Panc1 (cell line): ENCODE measurements at regions not wholly inside any gene's neighbourhood (a gene's known extent, or its start where the extent isn't known, plus 50 kb on each side); places are given as distances from the start of the nearest gene placed in this dataset.

Experiments
- POLR2AphosphoS5 ChIP-seq: IDR thresholded peaks from 2 replicates; pipeline ENCODE4 v1.6.1; 2012; ENCODE audit warnings: mild to moderate bottlenecking, low read depth, low read length, moderate library complexity
- TF ChIP-seq, protein P1 (sequence below), 2 experiments: IDR thresholded peaks; 2 replicates each; pipeline ENCODE4 v1.6.1; 2011 to 2012; ENCODE audit warnings: low read depth in 2 of 2, control low read depth in 1 of 2, low read length in 1 of 2, mild to moderate bottlenecking in 1 of 2, moderate library complexity in 1 of 2; ENCODE audit not compliant: insufficient read depth in 1 of 2
- TF ChIP-seq, protein P2 (sequence below): fragments of 450-650 bp; IDR thresholded peaks from 2 replicates; pipeline ENCODE4 v1.5.1; 2017; ENCODE audit warnings: mild to moderate bottlenecking

DNA sequence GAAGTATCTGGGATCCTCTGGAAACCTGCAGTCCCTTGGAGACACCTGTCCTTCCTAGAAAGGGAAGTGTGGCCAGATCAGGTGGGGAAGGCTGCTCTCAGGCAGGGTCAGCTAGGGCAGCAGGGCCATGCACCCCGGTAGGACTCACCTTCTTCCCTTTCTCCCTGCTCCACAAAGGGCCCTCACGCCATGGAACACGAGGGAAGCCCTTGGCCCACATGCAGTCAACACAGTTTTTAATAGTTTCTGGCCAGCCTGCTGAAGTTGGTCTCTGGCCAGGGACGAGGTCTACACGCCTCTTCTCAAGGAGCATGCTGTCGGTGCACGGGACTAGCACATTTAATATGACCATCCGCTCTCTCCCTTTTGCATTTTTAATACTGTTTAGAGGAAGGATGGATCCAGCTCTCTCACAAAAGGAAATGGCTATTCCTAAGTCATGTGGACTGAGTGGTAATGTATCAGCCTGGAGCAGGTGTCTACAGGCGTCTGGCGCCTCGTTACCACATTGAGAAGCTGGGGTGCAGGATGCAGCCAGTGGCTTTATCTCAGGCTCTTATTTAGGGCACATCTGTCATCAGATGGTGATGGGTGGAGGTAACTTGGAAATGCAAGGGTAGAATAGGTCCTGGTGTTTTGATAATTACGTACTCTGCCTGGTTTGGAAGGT is 153.9 kb downstream of the KLF13 start:
- TF ChIP-seq, protein P1, sequence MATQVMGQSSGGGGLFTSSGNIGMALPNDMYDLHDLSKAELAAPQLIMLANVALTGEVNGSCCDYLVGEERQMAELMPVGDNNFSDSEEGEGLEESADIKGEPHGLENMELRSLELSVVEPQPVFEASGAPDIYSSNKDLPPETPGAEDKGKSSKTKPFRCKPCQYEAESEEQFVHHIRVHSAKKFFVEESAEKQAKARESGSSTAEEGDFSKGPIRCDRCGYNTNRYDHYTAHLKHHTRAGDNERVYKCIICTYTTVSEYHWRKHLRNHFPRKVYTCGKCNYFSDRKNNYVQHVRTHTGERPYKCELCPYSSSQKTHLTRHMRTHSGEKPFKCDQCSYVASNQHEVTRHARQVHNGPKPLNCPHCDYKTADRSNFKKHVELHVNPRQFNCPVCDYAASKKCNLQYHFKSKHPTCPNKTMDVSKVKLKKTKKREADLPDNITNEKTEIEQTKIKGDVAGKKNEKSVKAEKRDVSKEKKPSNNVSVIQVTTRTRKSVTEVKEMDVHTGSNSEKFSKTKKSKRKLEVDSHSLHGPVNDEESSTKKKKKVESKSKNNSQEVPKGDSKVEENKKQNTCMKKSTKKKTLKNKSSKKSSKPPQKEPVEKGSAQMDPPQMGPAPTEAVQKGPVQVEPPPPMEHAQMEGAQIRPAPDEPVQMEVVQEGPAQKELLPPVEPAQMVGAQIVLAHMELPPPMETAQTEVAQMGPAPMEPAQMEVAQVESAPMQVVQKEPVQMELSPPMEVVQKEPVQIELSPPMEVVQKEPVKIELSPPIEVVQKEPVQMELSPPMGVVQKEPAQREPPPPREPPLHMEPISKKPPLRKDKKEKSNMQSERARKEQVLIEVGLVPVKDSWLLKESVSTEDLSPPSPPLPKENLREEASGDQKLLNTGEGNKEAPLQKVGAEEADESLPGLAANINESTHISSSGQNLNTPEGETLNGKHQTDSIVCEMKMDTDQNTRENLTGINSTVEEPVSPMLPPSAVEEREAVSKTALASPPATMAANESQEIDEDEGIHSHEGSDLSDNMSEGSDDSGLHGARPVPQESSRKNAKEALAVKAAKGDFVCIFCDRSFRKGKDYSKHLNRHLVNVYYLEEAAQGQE (IDR thresholded peaks at IDR 0.05; ENCODE audit: insufficient read depth in 1 of 2, low read depth in 2 of 2, low read length in 1 of 2) = no peak
- TF ChIP-seq, protein P2, sequence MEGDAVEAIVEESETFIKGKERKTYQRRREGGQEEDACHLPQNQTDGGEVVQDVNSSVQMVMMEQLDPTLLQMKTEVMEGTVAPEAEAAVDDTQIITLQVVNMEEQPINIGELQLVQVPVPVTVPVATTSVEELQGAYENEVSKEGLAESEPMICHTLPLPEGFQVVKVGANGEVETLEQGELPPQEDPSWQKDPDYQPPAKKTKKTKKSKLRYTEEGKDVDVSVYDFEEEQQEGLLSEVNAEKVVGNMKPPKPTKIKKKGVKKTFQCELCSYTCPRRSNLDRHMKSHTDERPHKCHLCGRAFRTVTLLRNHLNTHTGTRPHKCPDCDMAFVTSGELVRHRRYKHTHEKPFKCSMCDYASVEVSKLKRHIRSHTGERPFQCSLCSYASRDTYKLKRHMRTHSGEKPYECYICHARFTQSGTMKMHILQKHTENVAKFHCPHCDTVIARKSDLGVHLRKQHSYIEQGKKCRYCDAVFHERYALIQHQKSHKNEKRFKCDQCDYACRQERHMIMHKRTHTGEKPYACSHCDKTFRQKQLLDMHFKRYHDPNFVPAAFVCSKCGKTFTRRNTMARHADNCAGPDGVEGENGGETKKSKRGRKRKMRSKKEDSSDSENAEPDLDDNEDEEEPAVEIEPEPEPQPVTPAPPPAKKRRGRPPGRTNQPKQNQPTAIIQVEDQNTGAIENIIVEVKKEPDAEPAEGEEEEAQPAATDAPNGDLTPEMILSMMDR = no peak
- no peak for TF ChIP-seq POLR2AphosphoS5
